ENCODE measurements at regions not wholly inside any gene's neighbourhood (a gene's known extent, or its start where the extent isn't known, plus 50 kb on each side); places are given as distances from the start of the nearest gene placed in this dataset.

DNA sequence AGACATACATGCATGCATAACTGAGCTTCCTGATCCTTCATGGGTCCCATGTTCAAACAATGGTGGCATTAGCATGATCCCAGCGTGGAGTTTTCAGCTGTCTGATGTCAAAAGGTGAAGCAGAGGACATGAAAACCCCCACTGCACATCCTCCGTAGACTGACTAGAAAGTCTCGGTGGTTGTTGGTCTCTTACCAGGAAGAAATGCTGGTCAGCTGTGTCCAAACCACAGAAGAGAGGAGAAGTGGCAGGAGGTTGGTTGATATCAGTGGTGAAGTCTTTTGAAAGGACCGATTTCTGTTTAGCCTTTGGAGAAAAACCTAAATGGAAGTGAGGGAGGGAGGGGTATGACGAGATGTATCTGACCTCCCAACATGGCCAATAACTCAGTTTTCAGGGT is 201.9 kb downstream of the SPATA18 start:
- TF ChIP-seq POLR2AphosphoS5 (IDR thresholded peaks at IDR 0.05) = no peak
- no peak for TF ChIP-seq EP300 (IDR thresholded peaks at IDR 0.05)
- TF ChIP-seq, protein P1, sequence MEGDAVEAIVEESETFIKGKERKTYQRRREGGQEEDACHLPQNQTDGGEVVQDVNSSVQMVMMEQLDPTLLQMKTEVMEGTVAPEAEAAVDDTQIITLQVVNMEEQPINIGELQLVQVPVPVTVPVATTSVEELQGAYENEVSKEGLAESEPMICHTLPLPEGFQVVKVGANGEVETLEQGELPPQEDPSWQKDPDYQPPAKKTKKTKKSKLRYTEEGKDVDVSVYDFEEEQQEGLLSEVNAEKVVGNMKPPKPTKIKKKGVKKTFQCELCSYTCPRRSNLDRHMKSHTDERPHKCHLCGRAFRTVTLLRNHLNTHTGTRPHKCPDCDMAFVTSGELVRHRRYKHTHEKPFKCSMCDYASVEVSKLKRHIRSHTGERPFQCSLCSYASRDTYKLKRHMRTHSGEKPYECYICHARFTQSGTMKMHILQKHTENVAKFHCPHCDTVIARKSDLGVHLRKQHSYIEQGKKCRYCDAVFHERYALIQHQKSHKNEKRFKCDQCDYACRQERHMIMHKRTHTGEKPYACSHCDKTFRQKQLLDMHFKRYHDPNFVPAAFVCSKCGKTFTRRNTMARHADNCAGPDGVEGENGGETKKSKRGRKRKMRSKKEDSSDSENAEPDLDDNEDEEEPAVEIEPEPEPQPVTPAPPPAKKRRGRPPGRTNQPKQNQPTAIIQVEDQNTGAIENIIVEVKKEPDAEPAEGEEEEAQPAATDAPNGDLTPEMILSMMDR (IDR thresholded peaks at IDR 0.05) = no peak

Measured in suprapubic skin (tissue), 4 donors.